ENCODE measurements at regions not wholly inside any gene's neighbourhood (a gene's known extent, or its start where the extent isn't known, plus 50 kb on each side); places are given as distances from the start of the nearest gene placed in this dataset.
"Not testable (repeated sequence)": the region's sequence is repeated elsewhere in the genome, so short reads cannot be mapped to it uniquely, and the experiment has no call there.

DNA sequence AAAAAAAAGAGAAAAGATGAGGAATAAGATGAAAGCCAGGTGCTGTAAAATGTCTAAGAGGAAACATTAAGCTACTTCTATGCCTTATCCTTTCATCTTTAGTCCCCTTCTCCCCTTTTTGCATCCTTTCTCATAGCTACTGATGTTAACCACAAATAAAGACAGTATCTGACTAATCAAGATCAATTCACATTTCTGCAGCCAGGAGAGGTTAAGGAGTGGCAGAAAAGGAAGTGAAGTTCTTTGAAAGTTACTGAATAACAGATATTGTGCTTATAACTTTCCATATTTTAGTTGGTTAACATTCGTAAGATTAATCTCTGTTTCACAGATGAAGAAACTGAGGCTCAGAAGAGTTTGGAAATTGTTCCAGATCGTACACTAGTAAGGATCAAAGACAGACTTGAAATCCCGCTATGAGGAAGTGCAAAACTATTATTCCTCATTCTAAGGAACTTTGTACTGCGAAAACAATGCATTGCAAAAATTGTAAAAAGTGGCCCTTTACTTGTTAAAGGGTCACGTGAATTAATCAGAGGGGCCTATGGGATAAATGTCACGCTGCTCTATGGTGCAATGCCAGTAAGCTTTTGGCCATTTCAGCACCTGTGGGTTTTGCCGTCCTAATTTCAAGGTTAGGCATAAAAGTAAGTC, 117.7 kb upstream of the GRM7 start:
- DNase-seq (ENCODE audit: low read depth), result no peak

DNA sequence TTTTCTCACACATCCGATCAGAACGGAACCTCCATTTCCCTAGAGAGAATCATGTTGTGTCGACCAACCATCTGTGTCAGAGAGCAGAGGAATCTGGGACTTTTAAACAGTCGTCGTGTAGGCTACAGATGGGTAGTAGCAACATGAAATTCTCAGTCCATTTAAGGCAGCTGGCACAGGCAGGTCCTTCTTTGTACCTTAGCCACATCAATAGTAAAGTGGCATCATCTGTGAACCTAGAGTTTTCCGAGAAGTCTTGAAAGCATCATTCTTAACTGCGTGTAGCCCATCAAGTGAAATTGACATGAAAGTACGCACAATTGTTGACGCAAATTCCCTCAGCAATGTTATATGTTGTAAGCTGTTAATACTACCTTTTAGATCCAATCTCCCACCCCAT, 114.5 kb upstream of the GRM7 start:
- DNase-seq (ENCODE audit: low read depth), result no peak

DNA sequence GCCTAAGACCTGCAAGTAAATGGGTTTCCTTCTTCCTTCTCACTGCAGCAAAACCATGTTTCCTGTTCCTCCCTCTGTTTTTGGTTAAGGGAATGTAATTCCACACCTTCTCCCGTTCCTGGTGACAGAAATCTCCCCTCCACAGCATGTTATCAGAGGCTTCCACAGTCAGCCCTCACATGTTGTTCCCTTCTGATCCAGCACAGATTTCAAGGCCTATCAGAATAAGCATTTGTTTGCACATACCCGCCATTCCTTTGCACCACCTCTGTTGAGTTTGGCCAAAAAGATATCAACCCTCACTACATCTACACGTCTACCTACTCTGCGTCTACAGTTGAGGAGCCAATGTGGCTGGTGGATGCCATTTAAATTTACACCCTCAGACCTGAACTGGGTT, 113.9 kb upstream of the GRM7 start:
- DNase-seq (ENCODE audit: low read depth), result no peak

DNA sequence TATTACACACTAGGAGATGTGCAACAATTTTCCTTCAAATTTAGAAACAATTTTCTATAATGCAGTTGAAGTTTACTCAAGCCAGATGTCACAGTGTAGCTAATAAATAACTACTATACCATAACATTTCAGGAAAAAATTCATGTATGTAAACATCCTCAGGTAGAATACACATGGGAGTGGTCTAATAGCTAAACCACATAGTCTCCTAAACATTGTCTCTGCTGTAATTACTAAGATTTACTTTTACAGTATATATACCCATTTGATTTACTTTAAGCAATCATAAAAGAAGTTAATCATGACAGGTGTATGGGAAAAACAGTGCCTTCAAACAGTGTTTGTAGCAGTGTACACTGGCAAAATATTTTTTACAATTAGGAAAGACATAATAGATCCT, 110.1 kb upstream of the GRM7 start:
- DNase-seq (ENCODE audit: low read depth), result no peak

DNA sequence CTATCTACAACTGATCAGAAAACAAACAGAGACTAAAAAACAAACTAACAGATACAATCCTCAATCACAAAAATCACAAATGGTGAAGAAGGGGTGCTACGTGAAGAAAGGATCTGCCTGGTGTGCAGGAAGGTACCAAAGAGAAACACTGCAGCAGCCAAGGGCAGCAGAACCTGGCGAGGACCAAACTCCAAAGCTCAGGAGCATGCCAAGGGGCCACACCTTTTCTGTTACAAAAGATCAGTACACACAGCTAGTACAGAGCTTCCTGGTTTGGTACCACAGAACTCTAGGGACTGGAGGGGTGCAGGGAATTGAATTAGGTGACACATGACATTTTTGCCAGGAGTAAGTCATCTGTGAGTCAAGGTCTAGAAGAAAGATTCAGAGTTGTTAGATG, 107.4 kb upstream of the GRM7 start:
- DNase-seq (ENCODE audit: low read depth), result no peak

DNA sequence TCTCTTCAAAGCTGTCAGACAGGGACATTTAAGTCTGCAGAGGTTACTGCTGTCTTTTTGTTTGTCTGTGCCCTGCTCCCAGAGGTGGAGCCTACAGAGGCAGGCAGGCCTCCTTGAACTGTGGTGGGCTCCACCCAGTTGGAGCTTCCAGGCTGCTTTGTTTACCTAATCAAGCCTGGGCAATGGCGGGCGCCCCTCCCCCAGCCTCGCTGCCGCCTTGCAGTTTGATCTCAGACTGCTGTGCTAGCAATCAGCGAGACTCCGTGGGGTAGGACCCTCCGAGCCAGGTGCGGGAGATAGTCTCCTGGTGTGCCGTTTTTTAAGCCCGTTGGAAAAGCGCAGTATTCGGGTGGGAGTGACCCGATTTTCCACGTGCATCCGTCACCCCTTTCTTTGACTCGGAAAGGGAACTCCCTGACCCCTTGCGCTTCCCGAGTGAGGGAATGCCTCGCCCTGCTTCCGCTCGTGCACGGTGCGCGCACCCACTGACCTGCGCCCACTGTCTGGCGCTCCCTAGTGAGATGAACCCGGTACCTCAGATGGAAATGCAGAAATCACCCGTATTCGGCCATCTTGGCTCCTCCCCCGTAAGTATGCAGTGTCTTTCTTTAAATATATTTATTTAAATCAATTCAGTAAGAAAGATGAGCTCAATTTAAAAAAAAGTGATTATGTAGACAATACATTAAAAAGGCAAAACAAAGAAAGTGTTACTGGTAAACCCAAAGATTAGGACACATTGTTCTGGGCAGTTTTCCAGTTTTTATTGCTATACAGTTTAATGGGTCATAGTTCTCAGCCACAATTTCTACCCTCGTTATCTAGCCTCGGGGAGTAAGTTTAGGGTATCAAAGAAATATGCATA, 91.2 kb upstream of the GRM7 start:
- not testable (repeated sequence) for DNase-seq (ENCODE audit: low read depth)

DNA sequence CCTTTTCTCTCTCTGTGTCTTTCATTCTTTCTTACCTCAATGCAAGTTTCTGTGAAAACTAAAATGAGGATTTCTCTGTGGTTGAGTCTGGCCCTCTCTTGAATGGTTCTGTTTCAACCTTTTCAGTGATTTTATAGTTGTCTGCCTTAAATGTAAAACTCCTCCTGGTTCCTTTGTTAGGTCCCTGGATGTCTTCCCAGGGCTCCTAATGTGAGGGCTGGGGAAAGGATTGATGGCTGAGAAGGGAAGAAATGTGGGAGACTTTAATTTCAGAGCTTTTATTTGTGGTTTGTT, 90.6 kb upstream of the GRM7 start:
- no peak for DNase-seq (ENCODE audit: low read depth)

DNA sequence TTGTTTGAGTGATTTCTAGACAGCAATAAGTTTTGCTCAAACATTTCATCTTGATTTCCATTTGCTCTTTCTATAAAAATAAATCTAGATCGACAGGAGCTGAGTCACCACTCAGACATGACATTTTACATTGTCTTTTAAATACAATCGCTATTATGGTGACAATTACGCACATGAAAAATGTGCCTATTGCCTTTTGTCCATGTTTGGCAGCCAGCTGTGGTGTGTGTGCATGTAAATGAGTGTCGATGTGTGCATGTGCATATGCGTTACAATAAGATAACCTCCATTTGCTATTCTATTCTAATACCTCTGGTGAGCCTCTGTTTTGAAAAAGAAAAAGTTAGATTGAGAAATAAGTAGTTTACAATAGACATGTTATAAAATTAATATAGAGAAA, 89.7 kb upstream of the GRM7 start:
- DNase-seq (ENCODE audit: low read depth), result no peak

DNA sequence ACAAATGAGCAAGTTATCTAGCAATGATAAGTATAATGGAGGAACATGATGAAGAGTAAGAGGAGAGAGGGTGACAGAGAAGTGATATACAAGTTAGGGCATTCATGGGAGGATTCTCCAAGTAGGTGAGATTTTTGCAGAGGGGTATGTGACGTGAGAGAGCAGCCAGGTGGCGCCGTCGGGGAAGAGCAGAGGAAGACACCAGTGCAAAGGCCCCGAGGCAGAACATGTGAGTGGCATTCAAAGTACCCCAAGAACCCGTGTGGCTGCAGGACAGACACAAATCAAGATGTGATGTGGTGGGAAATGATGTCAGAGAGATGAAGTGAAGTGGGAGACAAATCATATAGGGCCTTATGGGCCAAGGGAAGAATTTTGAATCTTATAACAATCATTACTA, 81.8 kb upstream of the GRM7 start:
- DNase-seq (ENCODE audit: low read depth), result no peak

- DNase-seq (ENCODE audit: low read depth), result no peak
Measured at GRCh38 chr3:6781092-6781491, 79.8 kb upstream of the GRM7 start.

DNA sequence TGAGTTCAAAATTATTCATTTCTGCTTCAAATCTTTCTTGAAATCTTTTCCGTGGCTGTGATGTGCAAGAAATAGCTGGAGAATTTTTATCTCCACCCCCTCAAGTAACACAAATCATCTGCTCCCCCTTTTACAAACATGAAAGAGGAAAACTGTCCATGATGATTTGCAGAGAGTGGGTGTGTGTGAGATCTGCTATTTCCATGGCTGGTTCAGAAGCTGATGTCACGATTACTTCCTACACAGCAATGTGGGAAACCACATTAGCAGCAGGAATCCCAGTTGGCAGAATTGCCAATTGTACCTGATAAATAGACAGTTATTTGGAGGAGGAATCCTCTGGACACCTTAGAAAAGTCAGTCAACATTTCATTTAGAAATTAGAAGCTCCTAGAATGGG, 75.2 kb upstream of the GRM7 start:
- DNase-seq (ENCODE audit: low read depth), result no peak

DNA sequence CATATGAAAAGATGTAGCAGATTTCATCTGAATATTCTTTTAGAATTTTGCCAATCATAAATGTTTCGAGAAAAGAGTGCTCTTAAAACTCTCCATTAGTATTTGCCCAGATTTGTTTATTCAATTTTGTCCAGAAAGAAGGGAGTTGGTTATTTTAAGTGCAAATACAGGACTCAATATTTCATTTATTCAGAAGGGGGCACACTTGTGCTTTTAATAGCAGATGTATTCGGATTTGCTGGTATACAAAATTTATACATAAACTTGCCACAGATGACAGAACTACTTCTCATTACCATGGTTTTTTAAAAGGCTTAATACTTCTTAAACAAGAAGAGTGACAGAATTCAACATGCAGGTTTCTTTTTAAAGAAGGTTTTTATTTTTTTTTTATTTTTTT, 69.8 kb upstream of the GRM7 start:
- no peak for DNase-seq (ENCODE audit: low read depth)

DNA sequence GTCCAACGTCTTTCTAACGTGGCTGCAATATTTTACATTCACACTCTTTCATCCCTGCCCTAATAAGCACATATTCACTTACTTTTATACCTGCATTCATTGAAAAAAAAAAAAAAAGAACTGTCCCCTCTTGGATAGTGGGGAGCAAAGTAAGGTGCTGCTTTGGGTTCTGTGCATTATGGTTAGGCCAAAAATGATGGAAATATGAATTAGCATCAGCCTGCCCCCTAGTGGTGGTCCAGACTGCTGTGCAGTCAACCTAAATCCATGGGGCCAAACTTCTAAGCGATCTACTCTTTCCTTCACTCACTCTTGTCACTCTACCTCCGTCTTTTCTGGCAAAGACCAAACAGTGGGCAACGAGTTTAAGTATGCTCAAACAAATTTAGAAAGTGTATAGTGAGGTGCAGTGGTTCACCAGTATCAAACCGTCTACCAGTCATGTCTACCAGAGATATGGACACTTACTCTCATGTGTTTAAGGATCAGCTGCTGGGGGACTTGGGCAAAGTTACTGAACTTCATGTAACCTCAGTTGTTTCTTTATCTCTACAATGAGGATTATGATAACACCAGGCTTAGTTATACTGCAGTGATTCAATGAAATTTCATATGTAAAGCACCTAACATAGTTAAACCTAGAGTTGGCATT, 61.5 kb upstream of the GRM7 start:
- no peak for DNase-seq (ENCODE audit: low read depth)

GRCh38 chr3:6803619-6804018, 57.3 kb upstream of the GRM7 start:
- DNase-seq (ENCODE audit: low read depth), result no peak

GRCh38 chr3:6805236-6805635, 55.7 kb upstream of the GRM7 start:
- no peak for DNase-seq (ENCODE audit: low read depth)

DNA sequence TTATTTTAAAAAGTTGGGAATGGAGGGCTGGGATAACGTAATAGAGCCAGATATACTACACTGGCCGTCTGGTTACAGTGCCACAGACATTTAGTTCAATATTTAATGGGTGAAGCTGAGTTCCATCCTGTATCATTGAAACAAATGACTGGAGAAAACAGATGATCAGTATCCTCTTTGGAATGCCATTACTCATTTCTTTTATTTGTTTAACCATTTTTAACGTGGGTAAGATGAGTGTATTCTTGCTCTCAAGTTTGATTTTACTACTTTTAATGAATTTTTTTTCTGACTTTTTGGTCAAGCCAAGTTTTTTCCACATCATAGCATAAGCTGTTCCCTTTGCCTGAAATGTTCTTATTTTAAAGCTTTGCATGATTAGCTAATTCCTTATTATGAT, 53.9 kb upstream of the GRM7 start:
- no peak for DNase-seq (ENCODE audit: low read depth)

DNA sequence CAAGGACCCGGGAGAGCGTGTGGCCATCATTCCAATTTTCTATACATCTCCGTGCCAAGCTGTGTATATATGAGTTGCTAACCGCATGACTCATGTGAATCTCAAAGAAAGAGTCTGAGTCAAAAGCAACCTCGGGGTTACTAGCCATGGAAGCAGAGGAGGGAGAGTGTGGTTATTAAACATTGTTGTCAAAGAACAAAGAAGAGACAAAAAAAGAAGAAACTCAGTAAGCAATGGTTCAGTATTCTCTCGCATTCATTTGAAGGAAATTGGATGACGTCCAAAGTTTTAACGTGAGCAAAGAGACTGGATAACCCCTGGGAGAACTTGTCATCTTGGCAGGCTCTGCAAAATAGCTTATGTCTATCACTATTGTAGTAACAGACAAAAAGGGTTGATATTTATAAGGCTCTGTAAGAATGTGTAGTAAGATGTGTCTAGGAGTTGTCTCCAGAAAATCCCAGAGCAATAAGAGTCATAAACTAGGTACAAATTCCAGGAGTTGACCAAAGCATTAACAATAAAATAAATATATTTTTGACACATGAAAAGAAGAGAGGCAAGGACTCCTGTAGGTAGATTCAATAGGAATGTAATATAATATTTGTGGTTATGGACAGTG, 52.8 kb upstream of the GRM7 start:
- DNase-seq (ENCODE audit: low read depth), result no peak

DNA sequence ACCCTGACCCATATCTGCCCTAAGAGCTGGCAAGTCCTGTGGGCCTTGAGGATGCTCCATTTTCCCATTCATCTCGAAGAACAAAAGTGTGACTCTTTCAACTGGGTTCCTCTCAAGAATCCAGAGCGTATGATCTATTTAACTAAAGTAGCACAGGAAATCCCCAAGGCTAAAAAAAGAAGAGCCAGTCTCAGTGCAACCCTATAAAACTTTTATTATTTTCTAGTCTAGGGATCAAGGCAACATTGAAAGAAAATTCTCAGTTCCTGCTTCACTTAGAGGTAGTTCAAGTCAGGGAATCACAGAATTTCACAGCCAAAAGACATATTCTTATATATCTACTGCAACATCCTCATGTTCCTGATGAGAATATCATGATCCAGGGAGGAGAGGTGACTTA, 51.6 kb upstream of the GRM7 start:
- DNase-seq (ENCODE audit: low read depth), result no peak

All from LHCN-M2 (cell line).